GM18502 (cell line): ENCODE measurements at regions not wholly inside any gene's neighbourhood (a gene's known extent, or its start where the extent isn't known, plus 50 kb on each side); places are given as distances from the start of the nearest gene placed in this dataset.

Source experiments
- ATAC-seq: cut with Tn5 transposase; IDR thresholded peaks from one replicate; pipeline ENCODE4 v1.9.1; 2021; ENCODE audit warnings: mild to moderate bottlenecking; ENCODE audit not compliant: unreplicated experiment, poor library complexity

- ATAC-seq = no peak
Measured at GRCh38 chr16:51936846-51937245, 610.1 kb downstream of the TOX3 start.

GRCh38 chr16:51932317-51932716 lies 614.6 kb downstream of the TOX3 start:
- no peak for ATAC-seq

- no peak for ATAC-seq
Measured at GRCh38 chr16:51931653-51932052, 615.3 kb downstream of the TOX3 start.

- no peak for ATAC-seq
Measured at GRCh38 chr16:51924744-51925143, 622.2 kb downstream of the TOX3 start.

- ATAC-seq = no peak
Measured at GRCh38 chr16:51922476-51922875, 624.5 kb downstream of the TOX3 start.

GRCh38 chr16:51919736-51920135 lies 627.2 kb downstream of the TOX3 start:
- no peak for ATAC-seq

- ATAC-seq = no peak
Measured at GRCh38 chr16:51916814-51917213, 630.1 kb downstream of the TOX3 start.

GRCh38 chr16:51916231-51916630 lies 630.7 kb downstream of the TOX3 start:
- ATAC-seq = no peak

- no peak for ATAC-seq
Measured at GRCh38 chr16:51907680-51908079, 639.3 kb downstream of the TOX3 start.

GRCh38 chr16:51900221-51900780 lies 646.6 kb downstream of the TOX3 start:
- ATAC-seq = no peak

- no peak for ATAC-seq
Measured at GRCh38 chr16:51898872-51899271, 648.1 kb downstream of the TOX3 start.

- ATAC-seq = no peak
Measured at GRCh38 chr16:51896013-51896412, 650.9 kb downstream of the TOX3 start.

GRCh38 chr16:51892293-51893007 lies 654.5 kb downstream of the TOX3 start:
- no peak for ATAC-seq

GRCh38 chr16:51888534-51888933 lies 658.4 kb downstream of the TOX3 start:
- no peak for ATAC-seq

GRCh38 chr16:51888016-51888415 lies 658.9 kb downstream of the TOX3 start:
- ATAC-seq = no peak

- no peak for ATAC-seq
Measured at GRCh38 chr16:51886456-51886855, 660.5 kb downstream of the TOX3 start.

GRCh38 chr16:51884773-51885172 lies 662.2 kb downstream of the TOX3 start:
- ATAC-seq = no peak

- no peak for ATAC-seq
Measured at GRCh38 chr16:51881731-51882130, 665.2 kb downstream of the TOX3 start.

GRCh38 chr16:51880776-51881175 lies 666.2 kb downstream of the TOX3 start:
- no peak for ATAC-seq

GRCh38 chr16:51877686-51878085 lies 669.3 kb downstream of the TOX3 start:
- no peak for ATAC-seq

GRCh38 chr16:51876934-51877333 lies 670.0 kb downstream of the TOX3 start:
- no peak for ATAC-seq

GRCh38 chr16:51876601-51876875 lies 670.4 kb downstream of the TOX3 start:
- ATAC-seq = no peak
